Gastrocnemius medialis (tissue), 4 donors: ENCODE measurements at regions not wholly inside any gene's neighbourhood (a gene's known extent, or its start where the extent isn't known, plus 50 kb on each side); places are given as distances from the start of the nearest gene placed in this dataset.

Experiments
- CTCF ChIP-seq, 5 experiments: fragments of 450-650 bp in 3 of 5; fragments of 200-600 bp in 2 of 5; sonication (generic) in 2 of 5; IDR thresholded peaks in 4 of 5; conservative IDR thresholded peaks in 1 of 5; 1 replicate in 4 of 5; 2 replicates in 1 of 5; pipeline ENCODE4 v1.5.1; 2016 to 2019; ENCODE audit warnings: antibody characterized with exemption in 5 of 5, mild to moderate bottlenecking in 3 of 5, moderate library complexity in 3 of 5
- POLR2A ChIP-seq, 2 donors: fragments of 450-650 bp; IDR thresholded peaks; one replicate each; pipeline ENCODE4 v1.6.1; 2017; ENCODE audit warnings: antibody characterized with exemption in 2 of 2, mild to moderate bottlenecking in 2 of 2, moderate library complexity in 2 of 2

GRCh38 chr2:185082749-185083148 lies 484.4 kb downstream of the ZNF804A start:
- TF ChIP-seq POLR2A (IDR thresholded peaks at IDR 0.05) (no peak), CTCF (IDR thresholded peaks at IDR 0.05 in 4 of 5, conservative IDR thresholded peaks at IDR 0.05 in 1 of 5) (no peak)
